ENCODE measurements at regions not wholly inside any gene's neighbourhood (a gene's known extent, or its start where the extent isn't known, plus 50 kb on each side); places are given as distances from the start of the nearest gene placed in this dataset.

DNA sequence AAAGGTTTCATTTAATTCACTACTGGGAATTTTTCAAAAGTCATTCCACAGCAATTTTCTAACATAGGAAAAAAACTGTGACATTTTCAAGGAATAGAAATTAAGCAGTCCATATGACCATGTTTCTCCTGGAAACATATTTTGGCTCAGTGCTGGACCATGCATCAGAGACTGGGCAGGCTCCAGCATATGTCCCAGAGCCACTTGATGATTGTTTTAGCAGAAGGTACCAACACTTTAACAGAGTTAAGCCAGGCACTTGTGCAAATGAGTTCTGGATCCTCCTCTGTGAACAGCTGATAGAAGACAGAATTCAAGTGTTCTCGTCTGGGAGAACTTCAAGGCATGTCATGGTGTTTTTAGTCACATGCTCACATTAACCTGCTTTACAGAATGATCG is 516.3 kb downstream of the COL12A1 start:
- TF ChIP-seq RXRA (CRISPR knock-in tag; IDR thresholded peaks at IDR 0.05) (no peak), EZH2 (conservative IDR thresholded peaks at IDR 0.05; ENCODE audit: low read depth, low read length) (no peak), ZNF317 (CRISPR knock-in tag; IDR thresholded peaks at IDR 0.05) (no peak), KLF11 (CRISPR knock-in tag; IDR thresholded peaks at IDR 0.05) (no peak), SIN3A (IDR thresholded peaks at IDR 0.05; ENCODE audit: borderline replicate concordance, low read depth, low read length) (no peak), ZNF549 (CRISPR knock-in tag; IDR thresholded peaks at IDR 0.05) (no peak)
- TF ChIP-seq, protein P1, sequence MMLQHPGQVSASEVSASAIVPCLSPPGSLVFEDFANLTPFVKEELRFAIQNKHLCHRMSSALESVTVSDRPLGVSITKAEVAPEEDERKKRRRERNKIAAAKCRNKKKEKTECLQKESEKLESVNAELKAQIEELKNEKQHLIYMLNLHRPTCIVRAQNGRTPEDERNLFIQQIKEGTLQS (CRISPR knock-in tag; IDR thresholded peaks at IDR 0.05), result no peak

All from HepG2 (cell line).